D341Med (cell line): ENCODE measurements at regions not wholly inside any gene's neighbourhood (a gene's known extent, or its start where the extent isn't known, plus 50 kb on each side); places are given as distances from the start of the nearest gene placed in this dataset.

Experiments used
- DNase-seq: peaks from one replicate; pipeline ENCODE4 v3.0.0; 2012; ENCODE audit warnings: low spot score

GRCh38 chr3:147589016-147589415, 179.9 kb downstream of the ZIC1 start:
- DNase-seq, result no peak

DNA sequence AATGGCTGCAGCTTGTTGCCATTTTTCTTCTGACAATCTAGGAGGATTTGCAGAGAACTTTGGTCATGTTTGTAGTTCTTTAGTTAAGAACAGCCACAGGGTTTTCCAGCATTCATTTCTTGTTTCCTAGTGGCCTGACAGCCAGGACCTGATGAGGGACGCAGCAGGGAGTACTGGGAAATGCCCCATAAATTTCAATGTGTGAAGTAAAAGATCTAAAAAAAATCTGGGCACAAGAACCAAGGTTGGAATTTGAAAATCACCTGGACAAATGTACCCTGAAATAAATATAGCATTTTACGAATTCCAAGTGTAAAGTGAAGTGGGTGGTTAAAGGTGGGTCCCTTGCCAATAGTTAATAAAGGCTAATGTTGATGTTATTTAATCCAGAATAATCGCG, 195.0 kb downstream of the ZIC1 start:
- DNase-seq, result no peak

- no peak for DNase-seq
Observed at GRCh38 chr3:147613725-147614124, 204.6 kb downstream of the ZIC1 start.

DNA sequence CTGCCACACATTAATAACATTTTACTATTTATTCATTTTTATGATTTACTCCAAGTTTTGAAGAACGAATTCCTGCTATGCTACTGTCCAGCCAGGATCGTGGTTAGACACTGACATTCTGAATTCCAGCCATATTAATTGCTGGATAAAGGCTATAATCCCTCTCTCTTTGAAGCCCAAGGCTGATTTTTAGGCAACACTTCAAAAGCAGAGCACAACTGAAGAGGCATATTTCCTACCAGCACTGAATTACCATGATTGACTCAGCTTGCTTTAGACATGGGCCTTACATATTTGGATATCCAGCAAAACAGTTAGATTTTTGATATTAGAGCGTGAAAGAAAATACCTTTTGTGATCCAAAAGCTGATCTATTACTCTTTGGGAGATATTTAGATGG, 205.0 kb downstream of the ZIC1 start:
- no peak for DNase-seq

GRCh38 chr3:147615035-147615434, 205.9 kb downstream of the ZIC1 start:
- no peak for DNase-seq

DNA sequence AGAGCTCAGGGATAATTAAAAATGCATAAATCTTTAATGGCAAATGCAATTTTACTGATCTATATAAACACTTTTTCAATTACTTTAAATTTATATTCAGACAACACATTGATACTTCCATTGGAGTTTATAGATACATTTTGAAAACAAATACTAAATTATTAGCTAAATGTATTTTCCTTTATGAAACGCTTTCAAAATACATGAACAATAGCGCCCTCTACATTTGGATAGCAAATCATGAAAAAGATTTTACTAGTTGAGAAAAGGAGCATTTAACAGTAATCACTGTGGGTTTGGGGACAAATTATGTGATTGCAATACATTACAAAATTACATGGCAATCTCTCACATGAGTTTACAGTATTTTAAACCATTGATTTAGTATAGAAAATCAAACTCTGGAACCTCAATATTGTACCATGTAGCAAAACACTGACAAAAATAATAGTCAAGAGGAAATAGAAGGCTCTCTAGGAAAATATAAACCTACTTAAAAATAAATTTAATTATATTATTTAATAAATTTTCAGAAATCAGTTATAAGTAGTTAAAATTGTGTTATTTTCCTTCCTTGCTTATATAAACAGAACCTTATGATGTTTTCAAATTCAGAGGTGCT, 207.9 kb downstream of the ZIC1 start:
- no peak for DNase-seq

GRCh38 chr3:147618691-147619090, 209.5 kb downstream of the ZIC1 start:
- no peak for DNase-seq

GRCh38 chr3:147619921-147620560, 210.9 kb downstream of the ZIC1 start:
- no peak for DNase-seq

GRCh38 chr3:147620906-147621305, 211.7 kb downstream of the ZIC1 start:
- no peak for DNase-seq

DNA sequence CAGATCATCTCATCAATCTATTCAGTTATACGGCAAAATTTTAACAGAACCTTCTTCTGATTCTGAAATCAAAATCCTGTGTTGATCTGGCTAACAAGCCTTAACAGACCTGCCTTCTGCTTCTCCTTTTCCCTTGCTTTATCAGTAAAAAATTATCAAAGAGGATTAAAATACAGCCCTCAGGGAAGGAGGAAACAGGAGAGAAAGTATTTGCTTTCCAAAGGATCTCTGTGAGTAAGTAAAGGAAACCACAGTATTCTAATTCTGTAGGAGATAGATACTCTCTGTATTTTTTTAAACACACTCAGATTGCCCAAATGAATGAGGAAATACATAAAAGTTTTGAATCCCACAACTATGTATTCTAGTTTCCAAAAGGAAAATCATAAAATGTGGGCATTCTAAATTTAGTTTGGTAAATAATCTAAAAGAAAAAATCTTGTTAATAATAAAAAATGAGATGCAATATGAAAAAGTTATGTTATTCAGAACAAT, 221.8 kb downstream of the ZIC1 start:
- DNase-seq, result no peak

GRCh38 chr3:147640781-147641180, 231.6 kb downstream of the ZIC1 start:
- DNase-seq, result no peak

DNA sequence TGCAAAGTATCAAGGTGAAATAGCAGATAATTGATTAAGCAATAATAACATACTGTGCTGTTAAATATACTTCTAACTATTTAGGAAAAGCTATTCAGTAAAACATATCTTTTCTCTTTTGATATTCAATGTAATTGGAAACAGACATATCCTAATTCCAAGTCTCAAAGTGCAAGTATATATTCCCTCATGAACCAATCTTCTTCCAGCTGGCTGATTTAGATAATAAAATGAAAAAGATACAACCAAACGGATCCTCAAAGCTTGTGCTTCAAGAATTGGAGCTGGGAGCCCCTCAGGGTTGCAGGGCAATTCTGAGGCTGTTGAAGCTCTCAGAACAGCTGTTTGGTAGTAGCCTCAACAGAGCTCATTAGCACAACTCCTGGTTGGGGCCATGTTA, 236.6 kb downstream of the ZIC1 start:
- DNase-seq, result no peak

DNA sequence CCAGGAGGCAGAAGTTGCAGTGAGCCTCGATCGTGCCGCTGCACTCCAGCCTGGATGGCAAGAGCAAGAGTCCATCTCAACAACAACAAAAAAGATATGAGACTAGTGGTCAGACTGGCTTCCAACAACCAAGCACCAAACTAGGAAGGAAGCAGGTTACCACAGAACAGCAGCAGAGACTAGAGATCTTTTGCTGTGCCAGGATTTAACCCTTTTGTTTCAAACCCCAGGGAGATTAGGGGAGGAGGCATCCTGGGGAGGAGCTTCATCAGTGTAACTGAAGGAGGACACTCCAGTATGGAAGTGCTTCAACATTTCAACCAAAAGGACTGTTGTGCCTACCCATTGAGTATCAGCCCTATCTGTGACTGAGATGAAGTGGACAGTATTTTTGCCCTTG, 240.3 kb downstream of the ZIC1 start:
- no peak for DNase-seq

DNA sequence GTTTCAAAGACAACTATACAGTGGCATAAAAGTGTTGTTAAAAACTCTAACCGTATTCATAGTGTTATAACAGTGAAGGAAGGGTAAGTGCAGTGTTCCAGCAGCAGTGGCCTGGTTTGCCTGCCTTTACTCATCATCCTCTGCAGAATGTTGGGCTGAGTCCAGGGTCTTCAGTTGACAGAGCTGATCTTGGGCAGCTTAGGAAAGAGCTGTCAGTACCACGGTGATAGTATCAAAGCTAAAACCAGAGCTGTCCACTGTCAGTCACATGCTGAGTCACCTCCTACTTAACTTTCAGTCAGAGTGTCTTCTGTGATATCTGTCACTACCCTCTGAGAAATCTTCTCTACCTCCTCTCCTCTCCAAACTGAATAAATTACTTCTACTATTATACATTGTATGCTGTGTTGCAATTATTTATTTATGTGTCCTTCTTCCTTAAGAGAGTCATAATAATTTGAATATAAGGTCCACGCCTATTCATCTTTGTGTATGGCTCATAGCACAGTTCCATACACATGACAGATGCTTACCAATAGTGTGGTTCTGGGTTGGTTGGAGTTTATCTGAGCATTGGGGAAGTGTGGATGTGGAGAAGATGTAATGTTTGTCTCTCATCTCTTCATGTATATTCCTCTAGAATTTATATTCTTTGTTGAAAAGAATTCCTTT, 242.1 kb downstream of the ZIC1 start:
- DNase-seq, result no peak

DNA sequence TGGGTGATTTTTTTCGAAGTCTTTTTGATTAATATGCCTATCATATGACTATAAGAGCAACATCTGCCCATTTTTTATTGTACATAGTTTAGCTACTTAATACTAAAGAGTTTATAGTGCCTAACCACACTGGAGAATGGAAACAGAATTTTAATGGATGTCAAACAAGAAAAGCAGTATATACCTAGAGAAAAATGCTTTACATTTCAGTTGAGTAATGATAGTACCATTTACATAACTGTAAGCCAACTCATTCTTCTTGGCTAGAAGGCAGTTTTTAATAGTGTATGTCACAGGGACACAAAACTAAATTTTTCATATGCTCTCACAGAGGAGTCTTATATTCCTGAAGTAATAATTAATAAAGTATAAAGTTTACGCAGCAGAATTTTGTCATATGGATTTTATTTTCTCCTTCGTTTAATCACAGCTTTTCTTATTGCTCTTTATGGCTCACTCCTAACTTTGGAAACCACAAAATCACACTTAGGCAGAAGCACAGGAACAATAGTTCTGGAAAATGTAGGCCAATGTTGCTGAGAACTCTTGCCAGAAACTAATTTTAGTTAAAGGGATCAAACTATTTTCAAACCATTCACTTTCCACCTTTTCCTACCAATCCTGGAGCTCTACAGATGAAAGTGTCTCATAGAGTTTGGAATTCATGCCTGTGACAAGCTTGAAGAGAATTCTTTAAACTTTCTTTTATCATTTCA, 243.6 kb downstream of the ZIC1 start:
- DNase-seq, result no peak

DNA sequence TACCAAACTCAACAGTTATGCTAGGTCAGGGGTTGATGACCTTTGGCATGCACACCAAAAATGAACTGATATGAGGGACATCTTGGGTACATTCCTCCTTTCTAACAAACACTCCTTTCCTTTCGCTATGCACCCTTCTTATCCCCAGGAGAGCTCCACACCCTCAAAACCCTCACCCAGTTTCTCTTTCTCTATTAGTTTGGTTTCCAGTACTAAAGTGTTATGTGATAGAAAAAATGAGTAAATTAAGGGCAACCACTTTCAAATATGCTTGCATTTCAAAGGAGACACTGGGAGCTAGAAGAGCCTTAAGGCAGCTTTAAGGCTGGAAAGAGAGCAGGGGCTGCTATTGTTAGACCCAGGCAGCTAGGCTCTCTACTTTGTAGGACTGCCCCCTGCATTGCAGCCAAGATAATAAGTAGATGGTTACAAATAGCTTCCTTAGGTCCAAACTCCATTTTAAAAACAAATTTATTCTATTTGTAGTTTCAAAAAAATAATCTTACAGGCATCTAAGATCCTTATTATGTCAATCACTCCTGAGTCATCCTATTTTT, 244.3 kb downstream of the ZIC1 start:
- no peak for DNase-seq

- no peak for DNase-seq
Observed at GRCh38 chr3:147654827-147655226, 245.7 kb downstream of the ZIC1 start.

DNA sequence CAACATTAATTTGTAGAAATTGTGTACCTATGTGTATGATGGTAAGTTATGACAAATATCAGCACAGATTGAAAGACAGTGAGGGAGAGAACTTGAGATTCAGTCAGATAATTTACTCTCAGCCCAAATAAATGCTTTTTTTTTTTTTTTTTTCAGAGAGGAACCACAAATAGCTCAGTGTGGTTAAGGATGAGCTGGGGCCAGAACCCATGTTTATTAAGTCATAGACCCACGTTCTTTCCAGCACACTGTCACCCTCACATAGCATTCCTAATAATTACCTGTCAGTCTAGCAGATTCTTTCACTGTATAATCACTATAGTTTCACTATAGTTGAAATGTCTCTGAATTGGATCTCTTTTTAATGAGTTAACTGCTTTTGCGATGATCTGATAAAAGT, 246.1 kb downstream of the ZIC1 start:
- no peak for DNase-seq

DNA sequence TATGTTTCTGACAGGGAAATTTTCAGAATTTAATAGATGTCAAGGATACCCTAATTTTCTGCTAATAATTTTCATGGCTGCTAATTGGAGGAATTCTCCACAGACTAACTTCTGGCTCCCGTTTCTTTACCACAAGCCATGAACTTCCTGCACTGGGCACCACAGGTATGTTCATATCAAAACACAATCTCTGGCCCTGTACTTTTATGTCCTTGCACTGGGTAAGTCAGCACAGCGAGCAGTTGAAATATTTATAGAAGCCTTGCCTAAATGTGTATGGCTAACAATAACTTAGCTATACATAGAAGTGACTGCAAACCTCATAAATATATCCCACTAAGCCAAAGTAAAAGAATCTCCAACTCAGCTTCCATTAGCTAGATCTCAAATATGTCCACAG, 246.9 kb downstream of the ZIC1 start:
- DNase-seq, result no peak

DNA sequence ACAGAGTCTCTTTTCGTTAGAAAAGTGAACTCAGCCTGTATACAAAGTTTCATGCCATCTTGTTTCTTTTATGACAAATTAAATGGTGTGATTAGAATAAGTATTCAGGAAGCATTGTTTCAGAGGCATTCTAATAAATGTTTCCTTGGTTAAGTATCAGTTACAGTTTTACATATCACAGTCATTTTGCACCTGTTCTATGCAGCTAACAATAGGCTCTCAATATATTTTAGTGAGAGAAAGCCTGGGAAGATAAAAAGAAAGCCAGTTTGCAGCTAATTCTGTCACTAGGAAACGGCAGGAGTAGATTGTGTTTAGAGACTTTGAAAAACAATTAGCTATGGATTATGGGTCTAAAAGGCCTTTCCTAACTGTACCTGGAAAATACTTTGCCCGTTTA, 252.8 kb downstream of the ZIC1 start:
- no peak for DNase-seq

- DNase-seq, result no peak
Observed at GRCh38 chr3:147662705-147663104, 253.5 kb downstream of the ZIC1 start.

DNA sequence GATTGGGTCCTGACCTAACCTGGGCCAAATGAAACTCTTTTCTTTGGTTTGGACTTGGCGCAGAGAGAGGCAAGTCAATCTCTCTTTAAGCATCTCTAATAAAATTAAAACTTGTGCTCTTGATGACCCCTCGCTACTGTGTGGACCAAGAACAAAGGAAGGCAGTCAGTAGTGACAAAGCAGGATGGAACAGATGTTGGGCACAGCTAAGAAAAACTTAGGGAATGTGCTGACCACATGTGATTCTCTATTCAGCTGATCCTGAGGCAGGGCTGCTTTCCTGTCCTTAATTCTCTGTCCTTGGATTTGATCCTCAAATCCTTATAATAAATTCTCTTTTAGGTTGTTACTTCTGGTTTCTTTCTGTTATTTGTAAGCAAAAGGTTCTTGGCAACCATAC, 259.9 kb downstream of the ZIC1 start:
- no peak for DNase-seq

- no peak for DNase-seq
Observed at GRCh38 chr3:147672035-147672434, 262.9 kb downstream of the ZIC1 start.
